ENCODE measurements at regions not wholly inside any gene's neighbourhood (a gene's known extent, or its start where the extent isn't known, plus 50 kb on each side); places are given as distances from the start of the nearest gene placed in this dataset.

GRCh38 chr13:38421590-38422560 lies 72.2 kb downstream of the UFM1 start:
- TF ChIP-seq POLR2A (IDR thresholded peaks at IDR 0.05; ENCODE audit: low read length) (no peak), GATA1 (IDR thresholded peaks at IDR 0.05; ENCODE audit: low read depth, low read length) (no peak)
